T-helper 1 cell treated with Interleukin-12 subunit alpha and Interleukin-12 subunit beta and Interleukin-4 antibody, amounts not matched to agents 30 μg/mL and 1 μg/mL, for 36 hours (primary cell): ENCODE measurements at regions not wholly inside any gene's neighbourhood (a gene's known extent, or its start where the extent isn't known, plus 50 kb on each side); places are given as distances from the start of the nearest gene placed in this dataset.
A peak's percentile ranks its signal among the peaks of the same experiment; 100 is the strongest.

Source experiments
- H3K27ac Mint-ChIP-seq: one replicate; pipeline ENCODE4 v1.8.0; 2021; ENCODE audit warnings: mild to moderate bottlenecking, mixed read lengths
- H3K27me3 Mint-ChIP-seq: one replicate; pipeline ENCODE4 v1.8.0; 2021; ENCODE audit warnings: low read depth, mixed read lengths
- H3K36me3 Mint-ChIP-seq: one replicate; pipeline ENCODE4 v1.8.0; 2021; ENCODE audit warnings: low read depth, mixed read lengths
- H3K4me1 Mint-ChIP-seq: one replicate; pipeline ENCODE4 v1.8.0; 2021; ENCODE audit warnings: low read depth, mixed read lengths
- H3K4me3 Mint-ChIP-seq: one replicate; pipeline ENCODE4 v1.8.0; 2021; ENCODE audit warnings: mild to moderate bottlenecking, moderate library complexity, mixed read lengths
- H3K9me3 Mint-ChIP-seq: one replicate; pipeline ENCODE4 v1.8.0; 2021; ENCODE audit warnings: mixed read lengths

DNA sequence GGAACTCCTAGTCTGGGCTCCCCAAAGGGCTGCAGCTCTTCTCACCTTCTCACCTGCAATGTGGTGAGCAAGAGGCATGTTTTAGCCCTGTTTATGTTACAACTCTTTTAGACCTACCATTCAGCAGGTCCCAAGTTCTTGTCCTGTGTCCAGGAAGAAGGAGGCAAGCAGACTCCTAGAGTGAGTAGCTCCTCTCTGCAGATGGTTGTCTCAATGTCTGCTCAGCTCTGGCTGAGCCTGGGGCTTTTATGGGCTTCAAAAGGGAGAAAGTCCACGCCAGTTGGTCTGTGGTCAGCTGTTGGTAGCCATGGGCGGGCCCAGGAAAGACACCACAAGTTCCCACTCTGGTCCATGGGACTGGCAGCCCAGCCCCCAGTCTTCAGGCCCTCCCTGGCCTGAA lies 148.1 kb upstream of the HS6ST1 start:
- Mint-ChIP-seq H3K4me1 (no peaks in the 10 kb centered on the region), H3K36me3 (peaks cover 9% of the 10 kb centered on the region), H3K9me3 (peaks cover 25% of the 10 kb centered on the region), H3K27ac (no peak overlapping the region), H3K27me3 (peaks cover 4% of the 10 kb centered on the region), H3K4me3 (no peak overlapping the region)

GRCh38 chr2:128467321-128467969 lies 148.8 kb upstream of the HS6ST1 start:
- peaks cover 9% of the 10 kb centered on the region for H3K36me3 Mint-ChIP-seq
- peaks cover 29% of the 10 kb centered on the region for H3K9me3 Mint-ChIP-seq

GRCh38 chr2:128468186-128468920 lies 149.7 kb upstream of the HS6ST1 start:
- Mint-ChIP-seq H3K36me3 (peaks cover 9% of the 10 kb centered on the region), H3K27ac (no peak overlapping the region), H3K4me1 (peaks cover 7% of the 10 kb centered on the region), H3K27me3 (no peaks in the 10 kb centered on the region), H3K9me3 (peaks cover 29% of the 10 kb centered on the region), H3K4me3 (no peak overlapping the region)

More at GRCh38 chr2:128467321-128467969, 148.8 kb upstream of the HS6ST1 start:
- Mint-ChIP-seq H3K4me1 (no peaks in the 10 kb centered on the region), H3K4me3 (no peak overlapping the region), H3K27me3 (peaks cover 1% of the 10 kb centered on the region), H3K27ac (no peak overlapping the region)

- Mint-ChIP-seq H3K27me3 (no peaks in the 10 kb centered on the region), H3K4me3 (no peak overlapping the region), H3K4me1 (peaks cover 9% of the 10 kb centered on the region), H3K9me3 (peaks cover 29% of the 10 kb centered on the region), H3K27ac (no peak overlapping the region), H3K36me3 (peaks cover 9% of the 10 kb centered on the region)
Measured at GRCh38 chr2:128469203-128469602, 150.5 kb upstream of the HS6ST1 start.

DNA sequence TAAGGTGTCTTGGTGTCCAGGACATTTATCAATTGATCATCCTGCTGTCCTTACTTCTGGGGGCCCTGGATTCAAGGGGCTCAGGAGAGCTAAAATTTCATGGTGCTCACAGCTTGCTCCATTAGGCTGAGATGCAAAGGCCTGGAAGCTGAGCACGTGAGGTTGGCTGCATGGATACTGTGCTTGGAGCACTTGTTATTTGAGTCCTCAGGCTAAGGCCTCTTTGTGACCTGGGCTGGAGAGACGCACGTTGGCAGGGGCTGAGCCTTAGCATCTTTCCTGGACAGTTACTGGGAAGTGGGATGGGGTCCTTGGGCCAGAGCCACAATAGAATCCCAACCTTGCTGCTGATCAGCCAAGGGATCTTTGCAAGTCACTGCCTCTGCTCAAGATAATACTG lies 151.2 kb upstream of the HS6ST1 start:
- no peak overlapping the region for H3K27ac Mint-ChIP-seq
- H3K4me1 Mint-ChIP-seq: peaks cover 13% of the 10 kb centered on the region
- peaks cover 29% of the 10 kb centered on the region for H3K9me3 Mint-ChIP-seq
- H3K36me3 Mint-ChIP-seq: peaks cover 9% of the 10 kb centered on the region
- H3K4me3 Mint-ChIP-seq: no peak overlapping the region
- H3K27me3 Mint-ChIP-seq: no peaks in the 10 kb centered on the region

- H3K27ac Mint-ChIP-seq: peak overlapping the region; percentile 45
- peak overlapping the region; percentile 59 for H3K4me3 Mint-ChIP-seq
- peaks cover 6% of the 10 kb centered on the region for H3K27me3 Mint-ChIP-seq
- peaks cover 8% of the 10 kb centered on the region for H3K36me3 Mint-ChIP-seq
- H3K4me1 Mint-ChIP-seq: peaks cover 13% of the 10 kb centered on the region
- peaks cover 27% of the 10 kb centered on the region for H3K9me3 Mint-ChIP-seq
Measured at GRCh38 chr2:128472789-128473174, 154.1 kb upstream of the HS6ST1 start.

- Mint-ChIP-seq H3K27me3 (peaks cover 9% of the 10 kb centered on the region), H3K27ac (peak overlapping the region; percentile 77)
Measured at GRCh38 chr2:128473175-128474035, 154.7 kb upstream of the HS6ST1 start.

GRCh38 chr2:128474036-128474955 lies 155.6 kb upstream of the HS6ST1 start:
- H3K36me3 Mint-ChIP-seq: peaks cover 3% of the 10 kb centered on the region
- H3K4me3 Mint-ChIP-seq: no peak overlapping the region
- peak overlapping the region; percentile 5 for H3K27ac Mint-ChIP-seq
- peaks cover 13% of the 10 kb centered on the region for H3K4me1 Mint-ChIP-seq
- peaks cover 14% of the 10 kb centered on the region for H3K9me3 Mint-ChIP-seq
- peaks cover 17% of the 10 kb centered on the region for H3K27me3 Mint-ChIP-seq

More at GRCh38 chr2:128473175-128474035, 154.7 kb upstream of the HS6ST1 start:
- Mint-ChIP-seq H3K4me1 (peaks cover 13% of the 10 kb centered on the region), H3K9me3 (peaks cover 21% of the 10 kb centered on the region), H3K4me3 (peak overlapping the region; percentile 59), H3K36me3 (peaks cover 3% of the 10 kb centered on the region)

- H3K9me3 Mint-ChIP-seq: peaks cover 12% of the 10 kb centered on the region
- peaks cover 17% of the 10 kb centered on the region for H3K27me3 Mint-ChIP-seq
- no peak overlapping the region for H3K27ac Mint-ChIP-seq
- H3K4me1 Mint-ChIP-seq: peaks cover 13% of the 10 kb centered on the region
- peaks cover 3% of the 10 kb centered on the region for H3K36me3 Mint-ChIP-seq
- H3K4me3 Mint-ChIP-seq: no peak overlapping the region
Measured at GRCh38 chr2:128474962-128475361, 156.3 kb upstream of the HS6ST1 start.

DNA sequence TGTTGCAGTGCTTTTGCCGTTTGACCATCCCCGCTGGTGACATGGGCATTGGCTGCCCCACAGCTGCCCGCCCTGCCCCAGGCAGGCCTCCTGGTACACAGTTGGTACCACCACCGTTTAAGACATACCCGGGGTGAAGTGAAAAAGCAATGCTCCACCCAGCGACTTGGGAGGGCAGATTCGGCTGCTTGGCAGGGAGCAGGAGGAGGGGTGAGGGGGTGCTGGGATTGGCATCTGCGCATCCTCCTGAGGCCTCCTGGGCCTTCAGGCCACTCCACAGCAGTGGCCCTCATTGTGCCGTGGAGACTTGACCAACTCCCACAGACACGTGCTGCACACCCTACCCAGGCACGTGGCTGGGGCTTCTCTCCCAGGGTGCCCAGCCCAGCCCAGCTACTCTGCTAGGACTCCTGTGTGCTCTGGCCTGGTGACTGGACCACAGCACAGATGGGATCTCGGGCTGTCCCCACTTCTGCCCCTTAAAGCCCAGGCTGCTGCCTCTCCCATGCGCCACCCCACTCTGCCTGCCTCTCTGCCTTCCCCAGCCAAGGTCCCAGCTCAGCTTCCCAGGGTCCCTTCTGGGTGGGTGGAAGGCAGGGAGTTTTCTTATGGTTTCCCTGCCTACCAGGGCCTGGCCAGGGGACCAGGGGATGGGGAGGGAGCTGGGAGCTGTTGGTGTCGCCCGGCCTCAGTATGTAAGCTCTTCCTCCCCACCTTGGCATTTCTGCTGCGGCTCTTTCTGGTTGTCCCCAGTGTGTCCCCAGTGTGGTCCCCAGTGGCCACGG lies 157.0 kb upstream of the HS6ST1 start:
- peaks cover 17% of the 10 kb centered on the region for H3K27me3 Mint-ChIP-seq
- H3K27ac Mint-ChIP-seq: no peak overlapping the region
- H3K36me3 Mint-ChIP-seq: peaks cover 1% of the 10 kb centered on the region
- peaks cover 13% of the 10 kb centered on the region for H3K4me1 Mint-ChIP-seq
- no peak overlapping the region for H3K4me3 Mint-ChIP-seq
- H3K9me3 Mint-ChIP-seq: peaks cover 5% of the 10 kb centered on the region

- Mint-ChIP-seq H3K27ac (no peak overlapping the region), H3K4me1 (peaks cover 13% of the 10 kb centered on the region), H3K9me3 (no peaks in the 10 kb centered on the region), H3K36me3 (no peaks in the 10 kb centered on the region), H3K27me3 (peaks cover 23% of the 10 kb centered on the region), H3K4me3 (no peak overlapping the region)
Measured at GRCh38 chr2:128477026-128477820, 158.6 kb upstream of the HS6ST1 start.

GRCh38 chr2:128477891-128478290 lies 159.2 kb upstream of the HS6ST1 start:
- H3K27ac Mint-ChIP-seq: no peak overlapping the region
- no peak overlapping the region for H3K4me3 Mint-ChIP-seq
- no peaks in the 10 kb centered on the region for H3K36me3 Mint-ChIP-seq
- H3K9me3 Mint-ChIP-seq: no peaks in the 10 kb centered on the region
- H3K27me3 Mint-ChIP-seq: peaks cover 23% of the 10 kb centered on the region
- peaks cover 10% of the 10 kb centered on the region for H3K4me1 Mint-ChIP-seq
